Lower leg skin (tissue), 4 donors: ENCODE measurements at regions not wholly inside any gene's neighbourhood (a gene's known extent, or its start where the extent isn't known, plus 50 kb on each side); places are given as distances from the start of the nearest gene placed in this dataset.

Experiments used
- DNase-seq, 2 donors: peaks; one replicate each; pipeline ENCODE4 v3.0.0-alpha.2; 2019; ENCODE audit warnings: low spot score in 2 of 2
- H3K4me3 ChIP-seq: fragments of 200-600 bp; sonication (generic); 2 replicates; pipeline ENCODE4 v1.5.1; 2017; ENCODE audit warnings: mild to moderate bottlenecking, low read depth; ENCODE audit not compliant: poor library complexity, severe bottlenecking
- POLR2A ChIP-seq, 2 donors: fragments of 450-650 bp; IDR thresholded peaks; one replicate each; pipeline ENCODE4 v1.6.1; 2016 to 2017; ENCODE audit warnings: antibody characterized with exemption in 2 of 2, mild to moderate bottlenecking in 1 of 2, moderate library complexity in 1 of 2
- WGBS, 2 donors: methylation state at CpG; one replicate each; pipeline ENCODE4 v1.1.5; 2018; 5-methylcytosine and 5-hydroxymethylcytosine counted together
- intact Hi-C: fragments of 100-400 bp; cut with DNase I; formaldehyde crosslinking; loops from one replicate; pipeline ENCODE4 v1.15.0; 2023; ENCODE audit warnings: low total_unique reads
- TF ChIP-seq, protein P1 (sequence below), 3 donors: fragments of 450-650 bp; IDR thresholded peaks; one replicate each; pipeline ENCODE4 v1.5.1; 2016; ENCODE audit warnings: antibody characterized with exemption in 3 of 3, mild to moderate bottlenecking in 3 of 3, moderate library complexity in 2 of 3

DNA sequence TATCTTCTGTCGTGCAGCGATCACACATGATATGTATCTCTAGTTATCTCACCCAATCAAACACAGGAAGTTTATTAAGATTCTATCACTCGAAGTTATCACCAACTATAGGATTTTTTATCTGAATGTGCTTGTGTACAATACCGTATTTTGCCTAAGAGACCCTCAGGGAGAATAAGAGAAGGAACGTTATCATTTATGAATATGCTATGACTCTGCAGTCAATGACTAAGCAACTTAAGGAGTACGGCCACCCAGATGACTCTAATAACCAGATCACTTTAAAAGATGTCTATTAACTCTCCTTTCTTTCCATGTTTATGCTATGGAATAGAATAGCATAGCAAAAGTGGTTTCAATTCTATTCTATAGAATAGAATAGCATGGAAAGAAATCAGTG is 486.4 kb downstream of the BCL11B start:
- no peak overlapping the region for H3K4me3 ChIP-seq
- WGBS, 2 donors, result 65 to 70% methylated on average over 6 of the region's 6 CpGs
- no peak for DNase-seq
- intact Hi-C loops, result no loop called here
- TF ChIP-seq, protein P1, sequence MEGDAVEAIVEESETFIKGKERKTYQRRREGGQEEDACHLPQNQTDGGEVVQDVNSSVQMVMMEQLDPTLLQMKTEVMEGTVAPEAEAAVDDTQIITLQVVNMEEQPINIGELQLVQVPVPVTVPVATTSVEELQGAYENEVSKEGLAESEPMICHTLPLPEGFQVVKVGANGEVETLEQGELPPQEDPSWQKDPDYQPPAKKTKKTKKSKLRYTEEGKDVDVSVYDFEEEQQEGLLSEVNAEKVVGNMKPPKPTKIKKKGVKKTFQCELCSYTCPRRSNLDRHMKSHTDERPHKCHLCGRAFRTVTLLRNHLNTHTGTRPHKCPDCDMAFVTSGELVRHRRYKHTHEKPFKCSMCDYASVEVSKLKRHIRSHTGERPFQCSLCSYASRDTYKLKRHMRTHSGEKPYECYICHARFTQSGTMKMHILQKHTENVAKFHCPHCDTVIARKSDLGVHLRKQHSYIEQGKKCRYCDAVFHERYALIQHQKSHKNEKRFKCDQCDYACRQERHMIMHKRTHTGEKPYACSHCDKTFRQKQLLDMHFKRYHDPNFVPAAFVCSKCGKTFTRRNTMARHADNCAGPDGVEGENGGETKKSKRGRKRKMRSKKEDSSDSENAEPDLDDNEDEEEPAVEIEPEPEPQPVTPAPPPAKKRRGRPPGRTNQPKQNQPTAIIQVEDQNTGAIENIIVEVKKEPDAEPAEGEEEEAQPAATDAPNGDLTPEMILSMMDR (IDR thresholded peaks at IDR 0.05), result no peak
- TF ChIP-seq POLR2A (IDR thresholded peaks at IDR 0.05), result no peak

DNA sequence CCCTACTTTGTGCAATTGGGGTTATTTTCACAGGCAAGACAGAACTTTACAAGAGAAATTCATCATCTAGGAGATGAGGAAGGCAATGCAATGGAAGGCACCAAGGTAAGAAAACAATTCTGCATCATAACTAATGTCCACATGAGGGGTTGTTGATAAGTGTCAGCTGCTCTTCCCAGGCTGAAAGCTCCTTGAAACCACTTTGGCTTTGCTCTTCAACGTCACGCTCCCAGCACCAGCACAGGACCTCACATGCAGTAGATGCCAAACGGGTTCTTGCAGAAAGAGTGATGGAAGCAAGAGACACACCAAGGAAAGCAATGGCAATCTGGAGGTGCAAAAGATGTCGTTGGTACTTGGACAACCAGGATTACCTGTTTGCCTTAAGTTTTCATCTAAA is 485.5 kb downstream of the BCL11B start:
- TF ChIP-seq, protein P1 (IDR thresholded peaks at IDR 0.05), result no peak
- no peak for TF ChIP-seq POLR2A (IDR thresholded peaks at IDR 0.05)
- H3K4me3 ChIP-seq, result no peak overlapping the region
- DNase-seq, result no peak
- intact Hi-C loops, result no loop called here
- 75 to 85% methylated on average over 4 of the region's 4 CpGs for WGBS, 2 donors

DNA sequence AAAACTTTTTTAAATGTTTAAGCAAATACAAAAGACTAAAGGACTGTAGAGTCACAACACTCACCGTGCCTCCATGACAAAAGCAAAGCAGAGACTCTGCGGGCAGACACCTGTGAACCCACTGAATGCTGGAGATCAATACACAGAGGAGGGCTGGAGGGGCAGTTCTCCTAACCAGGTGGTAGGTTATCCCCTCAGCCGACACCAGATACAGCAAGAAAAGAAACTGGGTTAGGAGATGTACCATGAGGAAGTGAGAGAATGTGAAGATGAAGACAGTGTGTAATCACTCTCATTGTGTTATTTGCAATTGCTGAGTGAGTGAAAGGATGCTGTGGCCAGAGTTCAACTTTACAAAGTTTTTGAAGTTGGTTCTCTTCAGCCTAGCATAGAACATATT is 480.3 kb downstream of the BCL11B start:
- WGBS, 2 donors, result 89 to 96% methylated on average over 3 of the region's 3 CpGs
- no peak for TF ChIP-seq POLR2A (IDR thresholded peaks at IDR 0.05)
- TF ChIP-seq, protein P1 (IDR thresholded peaks at IDR 0.05), result no peak
- H3K4me3 ChIP-seq, result no peak overlapping the region
- DNase-seq, result no peak
- intact Hi-C loops, result no loop called here

DNA sequence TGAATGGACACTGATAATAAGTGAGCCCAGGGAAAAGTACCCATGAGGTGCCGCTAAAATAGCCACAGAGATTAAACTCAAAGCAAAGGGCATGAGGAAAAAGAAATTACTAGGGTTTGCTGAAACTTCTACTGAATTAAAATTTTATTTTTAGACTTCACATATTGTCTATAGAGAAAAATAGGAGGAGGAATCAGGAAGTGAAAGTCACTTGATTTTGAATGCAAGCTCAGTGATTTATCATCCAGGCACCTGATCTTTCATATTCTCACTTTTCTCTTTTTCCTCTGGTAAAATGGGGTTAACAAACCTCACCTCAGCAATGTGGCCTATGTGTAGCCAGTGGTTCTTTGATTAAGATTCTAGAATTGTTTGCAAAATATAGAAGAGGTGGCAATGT is 479.8 kb downstream of the BCL11B start:
- no peak for TF ChIP-seq POLR2A (IDR thresholded peaks at IDR 0.05)
- TF ChIP-seq, protein P1 (IDR thresholded peaks at IDR 0.05), result no peak
- no peak overlapping the region for H3K4me3 ChIP-seq
- intact Hi-C loops, result no loop called here
- WGBS, 2 donors, result 88 to 97% methylated on average over 1 of the region's 1 CpG
- no peak for DNase-seq

DNA sequence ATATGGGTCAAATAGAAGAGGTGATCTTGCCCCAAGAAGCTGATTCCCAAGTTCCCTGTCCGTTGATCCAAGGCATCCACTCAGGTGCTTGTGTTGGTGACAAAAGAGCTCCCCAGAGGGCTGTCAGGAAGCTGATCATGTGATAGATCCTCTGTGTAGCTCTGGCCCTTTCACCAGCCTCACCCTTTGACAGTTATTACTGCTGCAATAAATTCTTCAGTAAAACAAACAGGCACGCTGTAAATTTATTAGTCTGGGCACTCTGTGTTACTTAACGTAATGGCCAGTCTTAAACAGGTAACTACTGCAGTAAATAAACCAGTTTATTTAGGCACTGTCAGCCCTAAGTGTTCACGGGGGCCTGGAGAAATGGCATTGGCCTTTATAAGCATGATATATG is 473.9 kb downstream of the BCL11B start:
- no peak for DNase-seq

DNA sequence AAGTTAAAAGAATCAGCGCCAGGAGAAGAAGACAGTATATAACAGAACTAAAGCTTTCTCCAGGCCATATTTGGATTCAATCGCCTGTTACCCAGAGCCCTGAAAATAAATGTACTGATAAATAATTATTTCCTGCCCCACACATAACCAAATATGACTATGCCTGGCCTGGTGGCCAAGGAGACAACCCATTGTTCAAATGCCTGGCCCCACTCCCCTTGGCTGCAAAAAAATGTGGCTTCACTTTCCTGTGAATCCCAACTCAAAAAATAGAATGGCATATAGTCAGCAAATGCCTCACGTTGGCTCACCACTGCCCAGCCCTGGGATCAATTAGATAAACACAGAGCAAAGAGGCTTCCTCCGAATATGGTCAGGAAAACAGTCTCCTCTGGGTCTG is 472.1 kb downstream of the BCL11B start:
- TF ChIP-seq POLR2A (IDR thresholded peaks at IDR 0.05), result no peak
- TF ChIP-seq, protein P1 (IDR thresholded peaks at IDR 0.05), result no peak
- no peak for DNase-seq
- 62 to 64% methylated on average over 4 of the region's 4 CpGs for WGBS, 2 donors
- intact Hi-C loops, result no loop called here
- H3K4me3 ChIP-seq, result no peak overlapping the region

More for the DNA sequence above, 473.9 kb downstream of the BCL11B start:
- whole genome bisulfite sequencing, 2 donors, result 55 to 58% methylated on average over 4 of the region's 4 CpGs
- TF ChIP-seq, protein P1 (IDR thresholded peaks at IDR 0.05), result no peak
- TF ChIP-seq POLR2A (IDR thresholded peaks at IDR 0.05), result no peak
- H3K4me3 ChIP-seq, result no peak overlapping the region
- intact Hi-C loops, result no loop called here
